Keratinocyte (primary cell): ENCODE measurements at regions not wholly inside any gene's neighbourhood (a gene's known extent, or its start where the extent isn't known, plus 50 kb on each side); places are given as distances from the start of the nearest gene placed in this dataset.

Experiments
- DNase-seq: peaks from one replicate; pipeline ENCODE4 v3.0.0-alpha.2; 2011; ENCODE audit warnings: low read depth, missing footprints, low spot score
- FAIRE-seq: peaks from 2 replicates; lab custom pipeline; 2011; peaks lifted over from hg19 to GRCh38; lab: Jason Lieb, UNC
- H2AFZ ChIP-seq: 2 replicates; pipeline ENCODE4 v1.6.0; 2012; ENCODE audit warnings: low read length, control low read depth, inconsistent platforms; ENCODE audit not compliant: control insufficient read depth
- H3K27ac ChIP-seq: 2 replicates; pipeline ENCODE4 v1.5.1; 2011; ENCODE audit warnings: low read length; ENCODE audit not compliant: control insufficient read depth, insufficient read depth
- H3K27me3 ChIP-seq: 3 replicates; pipeline ENCODE4 v1.6.0; 2011; ENCODE audit warnings: low read length; ENCODE audit not compliant: control insufficient read depth, insufficient read depth; ENCODE audit errors: extremely low read depth
- H3K36me3 ChIP-seq, 2 experiments: 2 replicates in 1 of 2; 3 replicates in 1 of 2; pipeline ENCODE4 v1.5.1; 2011; ENCODE audit warnings: low read length in 2 of 2, mild to moderate bottlenecking in 1 of 2; ENCODE audit not compliant: control insufficient read depth in 2 of 2, insufficient read depth in 2 of 2; ENCODE audit errors: extremely low read depth in 1 of 2
- H3K4me1 ChIP-seq: 3 replicates; pipeline ENCODE4 v1.5.1; 2011; ENCODE audit warnings: low read length; ENCODE audit not compliant: control insufficient read depth, insufficient read depth; ENCODE audit errors: extremely low read depth
- H3K4me2 ChIP-seq: 3 replicates; pipeline ENCODE4 v1.6.0; 2011; ENCODE audit warnings: low read depth, low read length; ENCODE audit not compliant: control insufficient read depth, insufficient read depth; ENCODE audit errors: extremely low read depth
- H3K4me3 ChIP-seq, 3 experiments: fragments of 200-600 bp in 1 of 3; sonication (generic) in 1 of 3; 2 replicates in 2 of 3; 3 replicates in 1 of 3; pipeline ENCODE4 v1.5.1; 2011 to 2016; ENCODE audit warnings: low read length in 3 of 3, mild to moderate bottlenecking in 3 of 3, control low read depth in 2 of 3, inconsistent platforms in 1 of 3, low read depth in 1 of 3, mixed read lengths in 1 of 3, mixed run types in 1 of 3, moderate library complexity in 1 of 3; ENCODE audit not compliant: control insufficient read depth in 2 of 3, insufficient read depth in 2 of 3; ENCODE audit errors: extremely low read depth in 1 of 3
- H3K79me2 ChIP-seq: 2 replicates; pipeline ENCODE4 v1.6.0; 2012; ENCODE audit warnings: low read length; ENCODE audit not compliant: control insufficient read depth, insufficient read depth
- H3K9ac ChIP-seq: 3 replicates; pipeline ENCODE4 v1.6.0; 2011; ENCODE audit warnings: low read length; ENCODE audit not compliant: control insufficient read depth, insufficient read depth; ENCODE audit errors: extremely low read depth
- H3K9me1 ChIP-seq: 3 replicates; pipeline ENCODE4 v1.6.0; 2011; ENCODE audit warnings: low read length; ENCODE audit not compliant: control insufficient read depth, insufficient read depth; ENCODE audit errors: extremely low read depth
- H3K9me3 ChIP-seq: 2 replicates; pipeline ENCODE4 v1.5.1; 2012; ENCODE audit warnings: low read depth, low read length; ENCODE audit not compliant: control insufficient read depth
- H4K20me1 ChIP-seq: 3 replicates; pipeline ENCODE4 v1.6.0; 2011; ENCODE audit warnings: low read length; ENCODE audit not compliant: control insufficient read depth, insufficient read depth; ENCODE audit errors: extremely low read depth
- EZH2 ChIP-seq: IDR thresholded peaks from one replicate; pipeline ENCODE4 v1.6.1; 2012; ENCODE audit warnings: inconsistent platforms, mild to moderate bottlenecking, low read length, moderate library complexity
- dilution Hi-C: fragments of 300-500 bp; cut with MboI; formaldehyde crosslinking; loops from one replicate; pipeline ENCODE4 v1.7.0; 2020; ENCODE audit warnings: low sequenced_read_pairs; ENCODE audit not compliant: extremely low pct_ligation_motif_present
- TF ChIP-seq, protein P1 (sequence below), 3 experiments: IDR thresholded peaks in 1 of 3; conservative IDR thresholded peaks in 1 of 3; optimal IDR thresholded peaks in 1 of 3; 2 replicates in 2 of 3; 3 replicates in 1 of 3; pipeline versions ENCODE3 to v1.5.1; 2011; ENCODE audit warnings: low read length in 3 of 3, mild to moderate bottlenecking in 3 of 3, moderate library complexity in 2 of 3, control low read depth in 1 of 3, inconsistent platforms in 1 of 3; ENCODE audit not compliant: insufficient read depth in 2 of 3; ENCODE audit errors: extremely low read depth in 1 of 3

DNA sequence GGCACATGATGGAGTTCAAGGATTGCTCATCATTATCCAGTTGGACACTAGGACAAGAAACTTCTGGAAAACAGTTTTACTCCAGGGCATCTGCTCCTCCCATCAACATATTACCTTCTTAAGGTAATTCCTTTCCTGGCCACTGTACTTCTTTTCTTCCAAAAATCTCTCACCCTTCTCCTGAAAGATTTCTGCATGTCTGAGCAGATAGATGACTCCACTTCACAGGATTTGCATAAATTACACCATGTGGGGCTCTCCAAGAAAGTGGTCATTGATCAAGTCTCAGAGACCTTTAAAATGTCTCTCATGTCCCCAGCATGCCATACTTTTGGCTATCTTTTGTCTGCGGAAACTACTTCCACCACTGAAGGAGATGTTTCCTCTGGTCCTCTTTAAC, 103.2 kb upstream of the TNFAIP3 start:
- no peaks in the 10 kb centered on the region for H3K9me3 ChIP-seq
- peak overlapping the region; percentile 75 for H3K9ac ChIP-seq
- H3K79me2 ChIP-seq = no peaks in the 10 kb centered on the region
- peak overlapping the region in 2 of 3 experiments; percentile 40 to 45 for H3K4me3 ChIP-seq
- H3K27ac ChIP-seq = peak overlapping the region; percentile 99
- peaks cover 50% of the 10 kb centered on the region for H3K4me1 ChIP-seq
- H4K20me1 ChIP-seq = no peaks in the 10 kb centered on the region
- H3K36me3 ChIP-seq = no peaks in the 10 kb centered on the region
- no peaks in the 10 kb centered on the region for H3K27me3 ChIP-seq
- H2AFZ ChIP-seq = peak overlapping the region; percentile 67
- no peaks in the 10 kb centered on the region for H3K9me1 ChIP-seq
- FAIRE-seq = peak; percentile 73
- dilution Hi-C loops = no loop called here
- peak overlapping the region; percentile 70 for H3K4me2 ChIP-seq
- DNase-seq = peak; percentile 57
- TF ChIP-seq, protein P1, sequence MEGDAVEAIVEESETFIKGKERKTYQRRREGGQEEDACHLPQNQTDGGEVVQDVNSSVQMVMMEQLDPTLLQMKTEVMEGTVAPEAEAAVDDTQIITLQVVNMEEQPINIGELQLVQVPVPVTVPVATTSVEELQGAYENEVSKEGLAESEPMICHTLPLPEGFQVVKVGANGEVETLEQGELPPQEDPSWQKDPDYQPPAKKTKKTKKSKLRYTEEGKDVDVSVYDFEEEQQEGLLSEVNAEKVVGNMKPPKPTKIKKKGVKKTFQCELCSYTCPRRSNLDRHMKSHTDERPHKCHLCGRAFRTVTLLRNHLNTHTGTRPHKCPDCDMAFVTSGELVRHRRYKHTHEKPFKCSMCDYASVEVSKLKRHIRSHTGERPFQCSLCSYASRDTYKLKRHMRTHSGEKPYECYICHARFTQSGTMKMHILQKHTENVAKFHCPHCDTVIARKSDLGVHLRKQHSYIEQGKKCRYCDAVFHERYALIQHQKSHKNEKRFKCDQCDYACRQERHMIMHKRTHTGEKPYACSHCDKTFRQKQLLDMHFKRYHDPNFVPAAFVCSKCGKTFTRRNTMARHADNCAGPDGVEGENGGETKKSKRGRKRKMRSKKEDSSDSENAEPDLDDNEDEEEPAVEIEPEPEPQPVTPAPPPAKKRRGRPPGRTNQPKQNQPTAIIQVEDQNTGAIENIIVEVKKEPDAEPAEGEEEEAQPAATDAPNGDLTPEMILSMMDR (optimal IDR thresholded peaks at IDR 0.05 in 1 of 3, IDR thresholded peaks at IDR 0.05 in 1 of 3, conservative IDR thresholded peaks at IDR 0.05 in 1 of 3; ENCODE audit: extremely low read depth in 1 of 3, insufficient read depth in 2 of 3, low read length in 3 of 3) = peak in 1 of 3 experiments; percentile 29
- no peak for TF ChIP-seq EZH2

DNA sequence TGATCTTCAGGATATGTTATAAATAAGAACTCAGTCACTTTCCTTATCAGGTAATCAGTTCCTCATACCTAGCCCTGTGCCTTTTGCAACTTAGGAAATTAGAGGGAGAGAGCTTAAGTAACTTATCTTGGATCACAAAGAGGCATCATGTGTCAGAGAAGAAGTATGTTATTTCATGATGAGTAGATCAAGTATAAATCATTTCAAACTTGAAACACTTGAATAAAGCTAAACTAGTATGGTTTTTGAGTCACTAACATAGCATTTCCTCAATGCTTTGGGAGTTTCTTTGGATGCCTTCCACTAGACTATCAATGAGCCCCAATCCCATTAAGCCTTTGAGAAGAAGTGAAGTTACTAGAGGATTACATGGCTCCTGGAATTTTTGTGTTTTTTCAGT, 102.6 kb upstream of the TNFAIP3 start:
- peak; percentile 90 for DNase-seq
- Histone ChIP-seq H3K9ac (peak overlapping the region; percentile 75), H3K36me3 (no peaks in the 10 kb centered on the region), H3K4me2 (peak overlapping the region; percentile 70), H3K27ac (peak overlapping the region; percentile 99), H2AFZ (no peak overlapping the region), H3K4me1 (peaks cover 56% of the 10 kb centered on the region), H3K9me3 (no peaks in the 10 kb centered on the region), H3K79me2 (no peaks in the 10 kb centered on the region), H4K20me1 (no peaks in the 10 kb centered on the region), H3K9me1 (no peaks in the 10 kb centered on the region), H3K27me3 (no peaks in the 10 kb centered on the region), H3K4me3 (peak overlapping the region in 1 of 3 experiments; percentile 45)
- no peak for TF ChIP-seq EZH2
- TF ChIP-seq, protein P1 (optimal IDR thresholded peaks at IDR 0.05 in 1 of 3, IDR thresholded peaks at IDR 0.05 in 1 of 3, conservative IDR thresholded peaks at IDR 0.05 in 1 of 3; ENCODE audit: extremely low read depth in 1 of 3, insufficient read depth in 2 of 3, low read length in 3 of 3) = no peak
- dilution Hi-C loops = no loop called here
- peak; percentile 89 for FAIRE-seq
